GM12878 (cell line): ENCODE measurements at regions not wholly inside any gene's neighbourhood (a gene's known extent, or its start where the extent isn't known, plus 50 kb on each side); places are given as distances from the start of the nearest gene placed in this dataset.

Experiments
- CBFB ChIP-seq: IDR thresholded peaks from 2 replicates; pipeline ENCODE4 v1.6.1; 2016; ENCODE audit warnings: antibody characterized with exemption, low read depth
- FOS ChIP-seq: IDR thresholded peaks from 3 replicates; pipeline ENCODE4 v1.6.1; 2011; ENCODE audit warnings: borderline replicate concordance; ENCODE audit not compliant: insufficient read length; ENCODE audit errors: extremely low read depth
- JUND ChIP-seq: IDR thresholded peaks from 2 replicates; pipeline ENCODE4 v1.6.1; 2012; ENCODE audit warnings: low read depth, mild to moderate bottlenecking, low read length, improper control_type of control experiment, moderate library complexity
- MEF2B ChIP-seq: fragments of 450-650 bp; IDR thresholded peaks from 2 replicates; pipeline ENCODE4 v1.6.1; 2018; ENCODE audit warnings: mild to moderate bottlenecking, moderate library complexity; ENCODE audit not compliant: partially characterized antibody, poor library complexity, severe bottlenecking
- NRF1 ChIP-seq: conservative IDR thresholded peaks from 2 replicates; pipeline ENCODE4 v1.6.1; 2011; ENCODE audit warnings: mild to moderate bottlenecking, low read depth, low read length, improper control_type of control experiment
- SMAD5 ChIP-seq: IDR thresholded peaks from 2 replicates; pipeline ENCODE4 v1.6.1; 2016; ENCODE audit warnings: antibody characterized with exemption, low read depth
- TAF1 ChIP-seq: IDR thresholded peaks from 2 replicates; pipeline ENCODE4 v1.6.1; 2011; ENCODE audit warnings: mild to moderate bottlenecking, low read depth, low read length, borderline replicate concordance
- TBL1XR1 ChIP-seq: IDR thresholded peaks from 2 replicates; pipeline ENCODE4 v1.6.1; 2012; ENCODE audit warnings: low read depth, low read length, improper control_type of control experiment
- TF ChIP-seq, protein P1 (sequence below), 3 experiments: IDR thresholded peaks in 2 of 3; conservative IDR thresholded peaks in 1 of 3; 2 replicates each; pipeline ENCODE4 v1.5.1; 2011; ENCODE audit warnings: low read depth in 3 of 3, low read length in 3 of 3, mild to moderate bottlenecking in 3 of 3, control low read depth in 2 of 3, moderate library complexity in 2 of 3, inconsistent platforms in 1 of 3, mixed read lengths in 1 of 3; ENCODE audit not compliant: control insufficient read depth in 2 of 3, insufficient read depth in 1 of 3; ENCODE audit errors: extremely low read depth in 1 of 3
- TF ChIP-seq, protein P2 (sequence below): fragments of 450-650 bp; IDR thresholded peaks from 2 replicates; pipeline ENCODE4 v1.6.1; 2018; ENCODE audit warnings: mild to moderate bottlenecking, low read depth, moderate library complexity; ENCODE audit not compliant: partially characterized antibody

DNA sequence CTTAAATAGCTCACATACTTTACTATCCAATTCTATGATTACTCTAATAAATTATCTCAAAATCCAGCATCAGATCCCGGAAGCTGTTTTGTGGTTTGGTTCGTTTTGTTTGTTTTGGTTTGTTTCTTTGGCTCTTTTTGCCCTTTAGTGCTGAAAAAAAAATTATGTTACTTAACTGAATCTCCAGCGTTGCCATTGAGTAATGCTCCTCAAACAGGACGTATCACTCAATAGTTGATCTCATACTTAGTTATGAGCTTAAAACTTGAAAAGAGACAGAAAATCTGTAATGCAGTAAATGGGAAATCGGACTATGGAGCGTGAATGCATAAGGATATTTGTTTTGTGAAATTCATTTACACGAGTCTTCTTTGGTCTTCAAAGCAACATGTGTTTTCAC, 533.8 kb upstream of the TMPRSS15 start:
- TF ChIP-seq TBL1XR1 = no peak
- TF ChIP-seq NRF1 = no peak
- no peak for TF ChIP-seq TAF1
- TF ChIP-seq, protein P1, sequence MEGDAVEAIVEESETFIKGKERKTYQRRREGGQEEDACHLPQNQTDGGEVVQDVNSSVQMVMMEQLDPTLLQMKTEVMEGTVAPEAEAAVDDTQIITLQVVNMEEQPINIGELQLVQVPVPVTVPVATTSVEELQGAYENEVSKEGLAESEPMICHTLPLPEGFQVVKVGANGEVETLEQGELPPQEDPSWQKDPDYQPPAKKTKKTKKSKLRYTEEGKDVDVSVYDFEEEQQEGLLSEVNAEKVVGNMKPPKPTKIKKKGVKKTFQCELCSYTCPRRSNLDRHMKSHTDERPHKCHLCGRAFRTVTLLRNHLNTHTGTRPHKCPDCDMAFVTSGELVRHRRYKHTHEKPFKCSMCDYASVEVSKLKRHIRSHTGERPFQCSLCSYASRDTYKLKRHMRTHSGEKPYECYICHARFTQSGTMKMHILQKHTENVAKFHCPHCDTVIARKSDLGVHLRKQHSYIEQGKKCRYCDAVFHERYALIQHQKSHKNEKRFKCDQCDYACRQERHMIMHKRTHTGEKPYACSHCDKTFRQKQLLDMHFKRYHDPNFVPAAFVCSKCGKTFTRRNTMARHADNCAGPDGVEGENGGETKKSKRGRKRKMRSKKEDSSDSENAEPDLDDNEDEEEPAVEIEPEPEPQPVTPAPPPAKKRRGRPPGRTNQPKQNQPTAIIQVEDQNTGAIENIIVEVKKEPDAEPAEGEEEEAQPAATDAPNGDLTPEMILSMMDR (IDR thresholded peaks at IDR 0.05 in 2 of 3, conservative IDR thresholded peaks at IDR 0.05 in 1 of 3; ENCODE audit: control insufficient read depth in 2 of 3, extremely low read depth in 1 of 3, insufficient read depth in 1 of 3, low read depth in 3 of 3, low read length in 3 of 3) = no peak
- no peak for TF ChIP-seq JUND
- no peak for TF ChIP-seq SMAD5
- TF ChIP-seq FOS = no peak
- TF ChIP-seq CBFB = no peak
- TF ChIP-seq, protein P2, sequence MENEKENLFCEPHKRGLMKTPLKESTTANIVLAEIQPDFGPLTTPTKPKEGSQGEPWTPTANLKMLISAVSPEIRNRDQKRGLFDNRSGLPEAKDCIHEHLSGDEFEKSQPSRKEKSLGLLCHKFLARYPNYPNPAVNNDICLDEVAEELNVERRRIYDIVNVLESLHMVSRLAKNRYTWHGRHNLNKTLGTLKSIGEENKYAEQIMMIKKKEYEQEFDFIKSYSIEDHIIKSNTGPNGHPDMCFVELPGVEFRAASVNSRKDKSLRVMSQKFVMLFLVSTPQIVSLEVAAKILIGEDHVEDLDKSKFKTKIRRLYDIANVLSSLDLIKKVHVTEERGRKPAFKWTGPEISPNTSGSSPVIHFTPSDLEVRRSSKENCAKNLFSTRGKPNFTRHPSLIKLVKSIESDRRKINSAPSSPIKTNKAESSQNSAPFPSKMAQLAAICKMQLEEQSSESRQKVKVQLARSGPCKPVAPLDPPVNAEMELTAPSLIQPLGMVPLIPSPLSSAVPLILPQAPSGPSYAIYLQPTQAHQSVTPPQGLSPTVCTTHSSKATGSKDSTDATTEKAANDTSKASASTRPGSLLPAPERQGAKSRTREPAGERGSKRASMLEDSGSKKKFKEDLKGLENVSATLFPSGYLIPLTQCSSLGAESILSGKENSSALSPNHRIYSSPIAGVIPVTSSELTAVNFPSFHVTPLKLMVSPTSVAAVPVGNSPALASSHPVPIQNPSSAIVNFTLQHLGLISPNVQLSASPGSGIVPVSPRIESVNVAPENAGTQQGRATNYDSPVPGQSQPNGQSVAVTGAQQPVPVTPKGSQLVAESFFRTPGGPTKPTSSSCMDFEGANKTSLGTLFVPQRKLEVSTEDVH = no peak
- no peak for TF ChIP-seq MEF2B
